Naive thymus-derived CD8-positive, alpha-beta T cell (primary cell): ENCODE measurements at regions not wholly inside any gene's neighbourhood (a gene's known extent, or its start where the extent isn't known, plus 50 kb on each side); places are given as distances from the start of the nearest gene placed in this dataset.

Experiments used
- ATAC-seq, 2 donors: fragments of 150-1000 bp; cut with Tn5 transposase in 1 of 2; sonication (Bioruptor Pico), chemical (Tn5 transposase) in 1 of 2; 1 replicate in 1 of 2; 2 replicates in 1 of 2; pipeline ENCODE4 v1.10.0; 2021; ENCODE audit warnings: mild to moderate bottlenecking in 2 of 2, moderate library complexity in 2 of 2
- POLR2A ChIA-PET: fragments of 350-600 bp; sonication (Branson Sonifier 250); formaldehyde crosslinking; loops from one replicate; lab custom pipeline; 2021; ENCODE audit warnings: antibody characterized with exemption; lab: Charles Lee
- DNase-seq, 10 donors: peaks; one replicate each; pipeline versions ENCODE4 v3.0.0 to v3.0.0-alpha.2; 2020 to 2022
- H3K27ac Mint-ChIP-seq, 10 donors: one replicate each; pipeline ENCODE4 v1.8.0; 2020 to 2022; ENCODE audit warnings: mild to moderate bottlenecking in 10 of 10, mixed read lengths in 10 of 10, moderate library complexity in 4 of 10, inconsistent platforms in 1 of 10
- H3K27me3 Mint-ChIP-seq, 5 donors: one replicate each; pipeline ENCODE4 v1.8.0; 2021 to 2022; ENCODE audit warnings: mixed read lengths in 5 of 5
- H3K36me3 Mint-ChIP-seq, 3 donors: one replicate each; pipeline ENCODE4 v1.8.0; 2020 to 2022; ENCODE audit warnings: mixed read lengths in 3 of 3, mild to moderate bottlenecking in 2 of 3, inconsistent platforms in 1 of 3
- H3K4me1 Mint-ChIP-seq, 4 donors: one replicate each; pipeline ENCODE4 v1.8.0; 2021 to 2022; ENCODE audit warnings: mixed read lengths in 4 of 4
- H3K4me3 Mint-ChIP-seq, 10 donors: one replicate each; pipeline ENCODE4 v1.8.0; 2020 to 2022; ENCODE audit warnings: mild to moderate bottlenecking in 10 of 10, mixed read lengths in 10 of 10, moderate library complexity in 6 of 10, inconsistent platforms in 1 of 10
- H3K9me3 Mint-ChIP-seq, 9 donors: one replicate each; pipeline ENCODE4 v1.8.0; 2020 to 2022; ENCODE audit warnings: mixed read lengths in 9 of 9, mild to moderate bottlenecking in 3 of 9, inconsistent platforms in 1 of 9, moderate library complexity in 1 of 9

DNA sequence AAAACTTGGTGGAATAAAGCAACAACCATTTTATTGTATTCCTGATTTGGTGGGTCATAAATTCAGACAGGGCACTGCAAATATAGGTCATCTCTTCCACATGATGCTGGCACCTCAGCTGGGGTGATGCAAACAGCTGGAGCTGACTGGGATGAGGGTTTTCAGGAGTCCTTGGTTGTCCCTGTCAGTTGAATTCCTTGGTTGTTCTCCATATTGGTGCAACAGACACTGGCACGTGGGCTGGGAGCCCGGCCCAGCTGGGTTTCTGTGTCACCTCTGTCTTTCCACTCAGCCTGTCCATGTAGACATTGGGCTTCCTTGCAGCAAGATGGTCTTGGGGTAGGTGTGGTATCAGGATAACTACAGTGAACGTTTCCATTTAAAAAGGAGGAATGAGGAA lies 518.0 kb upstream of the MEF2C start:
- no peaks in the 10 kb centered on the region for H3K9me3 Mint-ChIP-seq
- no peak overlapping the region for H3K27ac Mint-ChIP-seq
- no peaks in the 10 kb centered on the region for H3K36me3 Mint-ChIP-seq
- no peak overlapping the region for H3K4me3 Mint-ChIP-seq
- no peak for DNase-seq
- POLR2A ChIA-PET, result no interaction called here
- peaks cover 2 to 29% (median 7%) of the 10 kb centered on the region in 4 donors for H3K4me1 Mint-ChIP-seq
- no peaks in the 10 kb centered on the region for H3K27me3 Mint-ChIP-seq
- ATAC-seq, result no peak

DNA sequence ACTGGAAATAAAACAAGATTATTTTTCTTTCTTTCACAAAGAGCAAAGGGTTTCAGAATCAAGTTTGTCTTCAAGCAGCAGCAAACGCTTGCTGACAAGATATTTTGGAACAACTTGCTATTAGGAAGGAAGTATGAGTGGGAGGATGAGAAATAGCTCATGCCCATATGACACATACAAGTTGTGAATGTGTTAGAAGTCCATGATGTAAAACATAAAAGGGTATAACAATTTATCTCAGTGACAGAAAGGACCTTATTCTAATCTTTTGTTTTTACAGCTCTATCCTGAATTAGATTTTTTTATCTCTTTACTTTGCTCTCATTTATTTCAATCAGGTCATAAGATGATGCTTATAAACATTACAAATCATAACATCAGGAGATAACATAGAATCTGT lies 516.6 kb upstream of the MEF2C start:
- no peaks in the 10 kb centered on the region for H3K27me3 Mint-ChIP-seq
- no peaks in the 10 kb centered on the region for H3K36me3 Mint-ChIP-seq
- DNase-seq, result no peak
- no peak overlapping the region for H3K4me3 Mint-ChIP-seq
- no peak for ATAC-seq
- peaks cover 2 to 39% (median 8%) of the 10 kb centered on the region in 4 donors for H3K4me1 Mint-ChIP-seq
- H3K9me3 Mint-ChIP-seq, result no peaks in the 10 kb centered on the region
- POLR2A ChIA-PET, result no interaction called here
- H3K27ac Mint-ChIP-seq, result peak overlapping the region in 1 of 10 donors; percentile 39

DNA sequence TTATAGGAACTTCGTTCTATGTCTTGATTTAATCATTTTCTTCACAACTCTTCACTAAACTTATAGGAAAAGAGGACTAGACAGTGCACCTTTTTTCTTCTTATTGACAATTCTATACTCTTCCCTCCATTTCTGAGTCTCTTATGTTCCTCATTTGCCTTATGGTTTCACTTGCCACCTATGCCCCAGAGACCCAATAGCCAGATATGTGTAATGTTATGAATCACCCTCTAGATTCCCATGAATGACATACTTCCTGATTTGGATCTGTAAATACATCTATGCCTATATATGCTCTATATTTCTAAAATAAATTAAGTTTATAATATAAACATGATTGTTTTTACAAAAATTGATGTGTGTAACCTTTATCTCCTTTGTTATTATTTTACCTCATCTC lies 514.1 kb upstream of the MEF2C start:
- DNase-seq, result no peak
- ATAC-seq, result no peak
- POLR2A ChIA-PET, result no interaction called here
- Mint-ChIP-seq H3K4me1 (peaks cover 2 to 39% (median 8%) of the 10 kb centered on the region in 4 donors), H3K9me3 (no peaks in the 10 kb centered on the region), H3K27me3 (no peaks in the 10 kb centered on the region), H3K36me3 (no peaks in the 10 kb centered on the region), H3K27ac (peak overlapping the region in 3 of 10 donors; percentile 8 to 66 (median 50)), H3K4me3 (peak overlapping the region in 1 of 10 donors; percentile 3)

DNA sequence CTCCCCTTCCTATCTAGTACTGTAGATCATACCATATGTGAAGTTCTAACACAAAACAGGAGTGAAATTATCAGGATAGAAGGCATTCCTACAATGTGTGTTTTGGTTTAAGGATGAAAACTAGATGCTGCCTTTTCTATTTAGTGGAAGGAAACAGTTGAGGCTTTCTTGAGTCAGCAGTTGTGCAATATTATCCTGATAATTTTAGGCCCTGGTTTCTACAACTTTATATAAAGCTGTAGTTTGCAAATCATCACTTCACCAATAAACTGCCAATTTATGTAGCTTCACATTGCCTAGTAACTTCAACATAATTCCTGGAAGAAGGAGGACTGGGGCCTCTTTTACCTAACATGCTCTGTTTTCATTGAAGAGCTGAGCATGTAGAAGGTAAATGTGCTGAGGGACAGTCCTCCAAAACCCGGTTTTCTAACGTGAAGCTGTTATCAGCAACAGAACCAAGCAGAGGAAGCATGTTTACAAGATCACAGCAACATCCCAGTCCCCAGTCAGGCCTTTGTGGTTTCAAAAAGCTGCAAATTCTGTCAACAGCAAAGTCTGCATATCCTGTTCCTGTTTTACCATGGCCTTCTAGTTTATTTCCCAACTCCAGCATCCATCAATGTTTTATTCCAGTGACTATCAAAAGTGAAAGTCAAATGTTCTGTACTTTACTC lies 513.4 kb upstream of the MEF2C start:
- ATAC-seq (no peak), DNase-seq (no peak)

DNA sequence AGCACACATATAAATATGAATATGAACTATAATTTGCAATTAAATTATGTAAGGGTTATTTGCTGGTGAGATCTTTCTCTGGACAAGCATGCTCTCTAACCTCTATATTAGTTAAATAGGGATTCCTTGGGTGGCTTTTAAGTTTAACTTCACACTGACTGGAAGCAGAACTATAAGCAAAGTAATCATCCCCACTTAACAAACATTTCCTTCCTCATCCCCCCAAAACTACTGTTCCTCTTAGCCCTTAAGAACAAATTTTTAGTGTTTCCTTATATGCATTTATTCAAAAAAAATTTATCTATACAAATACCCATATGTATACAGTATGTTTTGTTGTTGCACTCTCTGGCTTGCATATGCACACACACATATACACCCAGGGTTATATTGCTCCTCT lies 512.1 kb upstream of the MEF2C start:
- DNase-seq (no peak), ATAC-seq (no peak)
- POLR2A ChIA-PET, result no interaction called here

More for the DNA sequence above, 513.4 kb upstream of the MEF2C start:
- POLR2A ChIA-PET, result no interaction called here
- Mint-ChIP-seq H3K27ac (peak overlapping the region in 3 of 10 donors; percentile 8 to 66 (median 50)), H3K9me3 (no peaks in the 10 kb centered on the region), H3K36me3 (no peaks in the 10 kb centered on the region), H3K4me1 (peaks cover 2 to 35% (median 8%) of the 10 kb centered on the region in 4 donors), H3K4me3 (peak overlapping the region in 1 of 10 donors; percentile 3), H3K27me3 (no peaks in the 10 kb centered on the region)

DNA sequence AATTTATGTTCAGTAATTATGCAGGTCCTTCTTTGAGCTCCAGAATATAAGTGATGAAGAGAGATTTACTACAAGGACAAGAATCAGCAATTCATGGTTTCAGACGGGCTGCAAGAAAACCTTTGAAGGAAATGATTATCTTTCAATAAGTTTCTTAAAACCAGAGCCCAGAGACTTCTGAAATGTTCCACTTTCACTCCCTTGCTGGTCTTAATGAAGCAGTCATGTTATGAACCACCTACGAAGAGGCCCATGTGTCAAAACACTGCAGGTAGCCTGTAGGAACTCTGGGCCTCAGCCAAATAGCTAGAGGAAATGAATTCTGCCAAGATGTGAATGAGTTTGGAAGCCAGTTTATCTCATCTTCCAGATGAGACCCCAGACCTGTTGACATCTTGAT lies 505.9 kb upstream of the MEF2C start:
- POLR2A ChIA-PET, result no interaction called here

More for the DNA sequence above, 512.1 kb upstream of the MEF2C start:
- no peaks in the 10 kb centered on the region for H3K9me3 Mint-ChIP-seq
- no peak overlapping the region for H3K4me3 Mint-ChIP-seq
- peaks cover 2 to 35% (median 8%) of the 10 kb centered on the region in 4 donors for H3K4me1 Mint-ChIP-seq
- no peaks in the 10 kb centered on the region for H3K36me3 Mint-ChIP-seq
- peak overlapping the region in 1 of 10 donors; percentile 66 for H3K27ac Mint-ChIP-seq
- H3K27me3 Mint-ChIP-seq, result no peaks in the 10 kb centered on the region

DNA sequence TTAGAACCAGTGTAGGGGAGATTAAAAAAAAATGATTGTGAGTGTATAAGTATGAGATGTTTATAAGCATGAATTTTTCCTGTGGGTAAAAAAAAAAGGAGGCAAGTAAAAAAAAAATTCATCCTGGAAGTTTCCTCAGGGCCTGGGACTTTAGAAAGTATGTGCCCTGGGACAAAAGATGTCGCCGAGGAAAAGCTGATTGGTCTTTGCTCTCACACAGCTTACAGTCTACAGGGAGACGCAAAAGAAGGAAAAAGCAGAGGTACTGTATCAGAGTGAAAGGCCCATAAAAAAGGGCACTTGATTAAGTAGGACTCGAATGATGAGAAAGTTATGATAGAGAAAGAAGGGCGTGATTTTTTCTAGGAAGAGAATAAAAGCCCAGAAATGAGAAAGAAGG lies 501.4 kb upstream of the MEF2C start:
- H3K36me3 Mint-ChIP-seq, result no peaks in the 10 kb centered on the region
- H3K4me3 Mint-ChIP-seq, result no peak overlapping the region
- peaks cover 0 to 4% (median 0%) of the 10 kb centered on the region in 5 donors for H3K27me3 Mint-ChIP-seq
- H3K9me3 Mint-ChIP-seq, result peaks cover 0 to 15% (median 3%) of the 10 kb centered on the region in 9 donors
- DNase-seq (no peak), ATAC-seq (no peak)
- H3K27ac Mint-ChIP-seq, result no peak overlapping the region
- POLR2A ChIA-PET, result no interaction called here
- H3K4me1 Mint-ChIP-seq, result no peaks in the 10 kb centered on the region

More for the DNA sequence above, 505.9 kb upstream of the MEF2C start:
- no peak overlapping the region for H3K4me3 Mint-ChIP-seq
- peaks cover 0 to 4% (median 0%) of the 10 kb centered on the region in 5 donors for H3K27me3 Mint-ChIP-seq
- DNase-seq (no peak), ATAC-seq (no peak)
- no peaks in the 10 kb centered on the region for H3K36me3 Mint-ChIP-seq
- no peaks in the 10 kb centered on the region for H3K4me1 Mint-ChIP-seq
- no peak overlapping the region for H3K27ac Mint-ChIP-seq
- peaks cover 0 to 6% (median 0%) of the 10 kb centered on the region in 9 donors for H3K9me3 Mint-ChIP-seq

DNA sequence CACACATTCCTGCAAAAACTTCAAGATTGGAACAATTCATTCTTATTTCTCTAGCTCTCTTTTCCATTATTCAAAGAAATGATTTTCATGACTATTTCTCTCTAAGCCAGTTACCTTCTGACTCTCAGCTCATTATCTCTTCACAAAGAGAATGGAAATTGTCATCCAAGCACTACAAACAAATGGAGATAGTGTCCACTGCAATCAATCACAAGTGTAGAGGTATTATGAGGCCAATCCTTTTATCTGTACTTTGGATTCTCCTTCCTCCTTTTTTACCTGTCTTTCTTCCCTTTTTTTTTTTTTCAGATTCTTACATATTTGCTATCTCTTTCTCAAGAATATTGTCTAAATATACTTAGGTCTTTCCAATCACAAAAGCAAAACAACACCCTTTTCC lies 497.7 kb upstream of the MEF2C start:
- Mint-ChIP-seq H3K27ac (no peak overlapping the region), H3K36me3 (no peaks in the 10 kb centered on the region), H3K27me3 (peaks cover 0 to 4% (median 0%) of the 10 kb centered on the region in 5 donors), H3K4me1 (no peaks in the 10 kb centered on the region), H3K4me3 (no peak overlapping the region), H3K9me3 (peaks cover 0 to 15% (median 3%) of the 10 kb centered on the region in 9 donors)
- no peak for DNase-seq
- ATAC-seq, result no peak
- POLR2A ChIA-PET, result no interaction called here

DNA sequence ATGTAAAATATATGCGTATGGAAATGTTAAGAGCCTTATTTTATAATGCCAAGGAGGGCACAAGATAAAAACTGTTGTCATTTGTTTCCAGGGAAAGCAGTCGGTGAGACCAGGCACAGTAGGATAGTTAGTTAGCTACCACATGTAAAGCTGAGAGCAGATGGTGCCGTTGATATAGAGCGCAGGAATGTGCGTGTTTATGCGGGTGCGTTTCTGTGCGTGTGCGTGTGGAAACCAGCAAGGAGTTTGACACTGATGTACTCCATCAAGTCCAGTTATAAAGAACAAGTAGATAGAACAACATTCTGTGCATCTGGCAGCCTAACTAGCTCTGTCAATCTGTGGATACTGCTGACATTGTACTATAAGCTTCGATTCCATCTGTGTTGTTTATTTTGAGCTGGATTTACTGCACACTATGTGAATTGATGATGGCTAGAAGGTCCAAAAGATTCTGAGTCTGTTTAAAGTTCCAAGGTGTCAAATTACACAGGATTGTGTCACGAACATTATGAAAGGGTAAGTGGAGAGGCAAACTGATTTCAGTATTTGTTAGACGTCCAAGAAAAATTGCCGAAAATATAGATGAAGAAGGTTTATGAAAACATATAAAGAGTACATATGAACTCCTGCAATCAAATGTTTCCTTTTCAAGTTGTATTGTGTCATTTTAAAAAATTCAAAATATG lies 494.9 kb upstream of the MEF2C start:
- Mint-ChIP-seq H3K27me3 (no peaks in the 10 kb centered on the region), H3K4me1 (no peaks in the 10 kb centered on the region), H3K36me3 (no peaks in the 10 kb centered on the region), H3K27ac (no peak overlapping the region), H3K4me3 (no peak overlapping the region), H3K9me3 (peaks cover 0 to 15% (median 0%) of the 10 kb centered on the region in 9 donors)
- no peak for DNase-seq
- no peak for ATAC-seq
- POLR2A ChIA-PET, result no interaction called here

DNA sequence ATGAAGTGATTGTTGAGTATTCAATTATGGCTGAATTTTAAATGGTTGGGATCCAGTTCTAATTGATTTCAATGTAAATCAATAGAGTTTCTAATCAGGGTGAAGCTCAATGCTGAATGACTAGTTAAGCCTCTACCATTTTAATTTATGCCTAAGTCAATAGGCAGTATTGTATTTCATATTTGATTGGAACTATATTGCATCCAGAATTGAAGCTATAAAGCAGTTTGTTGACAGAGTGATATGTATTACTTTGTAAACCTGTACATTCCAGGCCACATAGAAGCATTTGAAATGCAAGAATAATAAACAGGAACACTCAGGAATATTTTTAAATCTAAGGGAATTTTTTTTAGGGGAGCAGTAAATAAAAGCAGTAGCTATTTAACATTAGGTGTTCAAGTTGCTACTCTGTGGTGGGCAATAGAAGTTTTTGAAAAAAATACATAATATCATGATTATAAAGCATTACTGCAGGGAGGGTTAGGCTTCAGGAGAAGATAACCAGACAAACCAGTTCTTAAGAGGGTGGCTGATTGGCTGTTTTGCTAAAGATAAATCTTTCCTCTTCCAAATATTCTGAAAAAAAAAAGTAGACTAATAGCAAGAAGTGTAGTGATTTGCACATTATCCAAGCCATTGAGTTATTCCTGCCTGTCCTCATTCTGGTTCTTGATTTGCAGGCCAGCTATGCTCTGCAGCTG lies 492.0 kb upstream of the MEF2C start:
- no peak for DNase-seq
- no peak overlapping the region for H3K27ac Mint-ChIP-seq
- H3K9me3 Mint-ChIP-seq, result peaks cover 0 to 7% (median 0%) of the 10 kb centered on the region in 9 donors
- H3K27me3 Mint-ChIP-seq, result no peaks in the 10 kb centered on the region
- no peak overlapping the region for H3K4me3 Mint-ChIP-seq
- POLR2A ChIA-PET, result no interaction called here
- ATAC-seq, result no peak
- no peaks in the 10 kb centered on the region for H3K36me3 Mint-ChIP-seq
- H3K4me1 Mint-ChIP-seq, result peaks cover 0 to 3% (median 0%) of the 10 kb centered on the region in 4 donors

DNA sequence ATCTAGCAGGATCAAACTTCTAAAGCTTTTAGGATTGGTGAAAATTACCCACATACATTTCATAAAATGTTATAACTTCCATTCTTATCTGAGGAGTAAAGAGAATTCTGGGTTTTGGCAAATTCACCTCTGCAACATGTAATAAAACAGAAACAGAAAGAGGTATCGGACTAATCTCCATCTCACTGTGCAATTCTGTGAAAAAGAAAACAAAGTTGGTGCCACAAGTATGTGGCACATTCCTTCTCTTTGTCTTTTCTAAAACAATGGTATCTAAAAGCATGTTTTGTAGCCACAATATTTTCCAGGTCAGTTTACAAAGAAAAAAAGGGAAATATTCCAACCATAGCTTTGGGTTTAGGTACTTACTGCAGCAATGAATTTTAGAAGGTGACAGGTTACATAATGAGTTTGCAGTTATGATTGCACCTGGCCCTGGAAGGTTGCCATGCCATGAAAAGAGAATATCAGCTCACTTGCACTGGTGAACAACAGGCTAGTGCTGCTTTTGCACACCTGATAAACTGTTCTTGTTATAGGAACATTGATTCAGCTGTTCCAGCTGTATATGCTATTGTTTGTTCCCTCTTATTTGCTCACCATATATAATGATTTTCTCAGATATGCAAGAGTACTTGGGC lies 491.3 kb upstream of the MEF2C start:
- no peak overlapping the region for H3K4me3 Mint-ChIP-seq
- H3K4me1 Mint-ChIP-seq, result peaks cover 0 to 3% (median 0%) of the 10 kb centered on the region in 4 donors
- peaks cover 0 to 10% (median 0%) of the 10 kb centered on the region in 9 donors for H3K9me3 Mint-ChIP-seq
- ATAC-seq (no peak), DNase-seq (no peak)
- H3K27ac Mint-ChIP-seq, result no peak overlapping the region
- POLR2A ChIA-PET, result no interaction called here
- peaks cover 0 to 4% (median 0%) of the 10 kb centered on the region in 3 donors for H3K36me3 Mint-ChIP-seq
- no peaks in the 10 kb centered on the region for H3K27me3 Mint-ChIP-seq

DNA sequence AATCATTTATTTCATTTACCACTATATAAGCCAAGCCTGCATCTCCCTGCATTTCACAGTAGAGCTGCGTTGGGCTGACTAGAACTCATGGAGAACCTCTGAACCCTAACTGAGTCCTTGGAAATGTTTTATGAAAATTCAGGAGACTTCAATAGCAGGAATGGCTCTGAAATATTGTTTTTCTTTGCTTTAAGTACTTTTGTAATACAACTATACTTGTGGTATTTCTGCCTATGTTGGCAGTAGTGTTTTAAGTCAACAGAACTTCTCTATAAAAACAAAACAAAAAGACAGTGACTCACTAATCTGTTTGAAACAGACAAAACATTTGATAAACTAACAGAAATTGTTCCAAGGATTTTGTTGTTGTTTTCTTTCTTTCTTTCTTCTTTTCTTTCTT lies 489.2 kb upstream of the MEF2C start:
- Mint-ChIP-seq H3K36me3 (peaks cover 0 to 5% (median 0%) of the 10 kb centered on the region in 3 donors), H3K27ac (no peak overlapping the region), H3K4me3 (no peak overlapping the region), H3K9me3 (peaks cover 0 to 14% (median 0%) of the 10 kb centered on the region in 9 donors), H3K4me1 (peaks cover 0 to 3% (median 0%) of the 10 kb centered on the region in 4 donors), H3K27me3 (peaks cover 0 to 4% (median 0%) of the 10 kb centered on the region in 5 donors)
- POLR2A ChIA-PET, result no interaction called here
- DNase-seq (no peak), ATAC-seq (no peak)
